Osteocyte (in vitro differentiated cells): ENCODE measurements at regions not wholly inside any gene's neighbourhood (a gene's known extent, or its start where the extent isn't known, plus 50 kb on each side); places are given as distances from the start of the nearest gene placed in this dataset.

Experiments
- DNase-seq: peaks from one replicate; pipeline ENCODE4 v3.0.0; 2021; ENCODE audit warnings: mixed read lengths; ENCODE audit not compliant: unreplicated experiment; ENCODE audit errors: extremely low spot score
- H3K27ac Mint-ChIP-seq: one replicate; pipeline ENCODE4 v1.8.0; 2021; ENCODE audit warnings: mild to moderate bottlenecking, mixed read lengths; ENCODE audit not compliant: unreplicated experiment
- H3K27me3 Mint-ChIP-seq: one replicate; pipeline ENCODE4 v1.8.0; 2021; ENCODE audit warnings: mixed read lengths; ENCODE audit not compliant: unreplicated experiment
- H3K36me3 Mint-ChIP-seq: one replicate; pipeline ENCODE4 v1.8.0; 2021; ENCODE audit warnings: mixed read lengths; ENCODE audit not compliant: unreplicated experiment
- H3K4me1 Mint-ChIP-seq: one replicate; pipeline ENCODE4 v1.8.0; 2021; ENCODE audit warnings: mixed read lengths; ENCODE audit not compliant: unreplicated experiment
- H3K4me3 Mint-ChIP-seq: one replicate; pipeline ENCODE4 v1.8.0; 2021; ENCODE audit warnings: mild to moderate bottlenecking, moderate library complexity, mixed read lengths; ENCODE audit not compliant: unreplicated experiment
- H3K9me3 Mint-ChIP-seq: one replicate; pipeline ENCODE4 v1.8.0; 2021; ENCODE audit warnings: mixed read lengths; ENCODE audit not compliant: unreplicated experiment
- TF ChIP-seq, protein P1 (sequence below): fragments of 200-600 bp; sonication (generic); IDR thresholded peaks from 2 replicates; pipeline ENCODE4 v1.5.0; 2021; ENCODE audit warnings: antibody characterized with exemption, mild to moderate bottlenecking, moderate library complexity

DNA sequence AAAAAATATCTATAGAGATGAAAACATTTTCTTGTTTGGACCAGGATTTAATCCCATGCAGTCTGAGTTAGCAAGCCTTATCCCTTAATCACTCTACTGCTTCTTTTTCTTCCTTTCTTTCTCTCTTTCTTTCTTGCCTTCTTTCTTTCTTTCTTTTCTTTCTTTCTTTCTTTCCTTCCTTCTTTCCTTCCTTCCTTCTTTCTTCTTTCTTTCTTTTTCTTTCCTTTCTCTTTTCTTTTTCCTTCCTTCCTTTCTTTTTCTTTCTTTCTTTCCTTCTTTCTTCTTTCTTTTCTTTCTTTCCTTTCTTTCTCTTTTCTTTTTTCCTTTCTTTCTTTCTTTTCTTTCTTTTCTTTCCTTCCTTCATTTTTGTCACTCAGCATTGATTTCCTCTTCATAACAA is 434.6 kb downstream of the FAT4 start:
- H3K4me3 Mint-ChIP-seq: no peak overlapping the region
- TF ChIP-seq, protein P1, sequence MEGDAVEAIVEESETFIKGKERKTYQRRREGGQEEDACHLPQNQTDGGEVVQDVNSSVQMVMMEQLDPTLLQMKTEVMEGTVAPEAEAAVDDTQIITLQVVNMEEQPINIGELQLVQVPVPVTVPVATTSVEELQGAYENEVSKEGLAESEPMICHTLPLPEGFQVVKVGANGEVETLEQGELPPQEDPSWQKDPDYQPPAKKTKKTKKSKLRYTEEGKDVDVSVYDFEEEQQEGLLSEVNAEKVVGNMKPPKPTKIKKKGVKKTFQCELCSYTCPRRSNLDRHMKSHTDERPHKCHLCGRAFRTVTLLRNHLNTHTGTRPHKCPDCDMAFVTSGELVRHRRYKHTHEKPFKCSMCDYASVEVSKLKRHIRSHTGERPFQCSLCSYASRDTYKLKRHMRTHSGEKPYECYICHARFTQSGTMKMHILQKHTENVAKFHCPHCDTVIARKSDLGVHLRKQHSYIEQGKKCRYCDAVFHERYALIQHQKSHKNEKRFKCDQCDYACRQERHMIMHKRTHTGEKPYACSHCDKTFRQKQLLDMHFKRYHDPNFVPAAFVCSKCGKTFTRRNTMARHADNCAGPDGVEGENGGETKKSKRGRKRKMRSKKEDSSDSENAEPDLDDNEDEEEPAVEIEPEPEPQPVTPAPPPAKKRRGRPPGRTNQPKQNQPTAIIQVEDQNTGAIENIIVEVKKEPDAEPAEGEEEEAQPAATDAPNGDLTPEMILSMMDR: no peak

DNA sequence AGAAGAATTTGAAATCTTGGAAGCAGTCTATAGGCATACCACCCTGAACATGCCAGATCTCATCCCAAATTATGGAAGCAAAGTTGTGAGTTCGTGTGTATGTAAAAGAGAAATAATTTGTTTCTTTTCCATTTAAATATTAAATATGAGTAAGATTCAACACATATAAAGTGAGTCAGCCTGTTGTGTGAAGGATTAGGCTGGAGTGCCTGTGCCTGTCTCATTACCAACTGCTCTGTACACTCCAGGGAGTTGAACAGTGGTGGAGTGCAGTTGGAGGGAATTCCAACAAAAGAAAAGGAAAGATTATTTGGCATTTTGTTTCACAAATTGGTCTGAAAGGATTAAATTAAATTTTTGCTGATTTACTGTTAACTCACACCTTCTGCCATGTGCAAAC is 435.6 kb downstream of the FAT4 start:
- no peak overlapping the region for H3K27ac Mint-ChIP-seq
- peaks cover 13% of the 10 kb centered on the region for H3K4me1 Mint-ChIP-seq
- peaks cover 3% of the 10 kb centered on the region for H3K36me3 Mint-ChIP-seq
- H3K4me3 Mint-ChIP-seq: no peak overlapping the region
- TF ChIP-seq, protein P1: no peak
- DNase-seq: no peak
- no peaks in the 10 kb centered on the region for H3K9me3 Mint-ChIP-seq
- H3K27me3 Mint-ChIP-seq: no peaks in the 10 kb centered on the region

More for the DNA sequence above, 434.6 kb downstream of the FAT4 start:
- no peaks in the 10 kb centered on the region for H3K9me3 Mint-ChIP-seq
- peaks cover 3% of the 10 kb centered on the region for H3K36me3 Mint-ChIP-seq
- H3K27ac Mint-ChIP-seq: no peak overlapping the region
- H3K27me3 Mint-ChIP-seq: no peaks in the 10 kb centered on the region
- H3K4me1 Mint-ChIP-seq: peaks cover 13% of the 10 kb centered on the region
- no peak for DNase-seq

DNA sequence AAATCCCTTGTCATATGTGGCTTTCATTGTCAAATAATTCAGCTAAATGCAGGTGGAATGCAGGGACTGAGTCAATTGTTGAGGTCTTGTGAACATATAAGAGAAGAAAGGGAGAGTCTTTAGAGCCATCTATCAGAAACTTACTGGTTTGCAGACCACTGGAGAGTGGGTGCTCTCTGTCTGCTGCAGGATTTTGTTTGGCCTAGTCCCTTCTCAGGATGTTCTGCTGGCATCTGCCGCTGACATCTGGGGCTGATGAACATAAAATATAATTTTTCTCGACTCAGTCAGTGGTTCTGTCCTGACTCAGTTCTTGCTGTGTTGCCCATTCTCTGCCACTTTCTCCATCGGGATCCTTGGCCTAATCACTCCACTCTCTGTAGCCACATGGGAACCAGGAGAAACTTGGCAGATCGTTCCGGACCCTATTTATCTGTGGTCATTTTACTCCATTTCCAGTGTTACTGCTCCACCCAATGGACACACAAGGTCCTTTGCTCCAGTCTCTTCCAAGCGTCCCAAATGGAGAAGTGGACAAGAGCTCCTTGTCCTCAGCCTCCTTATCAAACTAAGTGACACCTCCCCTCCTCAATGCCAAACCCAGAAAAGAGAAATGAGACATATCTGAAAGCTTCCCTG is 436.2 kb downstream of the FAT4 start:
- H3K9me3 Mint-ChIP-seq: no peaks in the 10 kb centered on the region
- H3K4me1 Mint-ChIP-seq: peaks cover 13% of the 10 kb centered on the region
- no peak overlapping the region for H3K4me3 Mint-ChIP-seq
- no peaks in the 10 kb centered on the region for H3K27me3 Mint-ChIP-seq
- TF ChIP-seq, protein P1: peak; percentile 68
- DNase-seq: no peak
- no peak overlapping the region for H3K27ac Mint-ChIP-seq
- H3K36me3 Mint-ChIP-seq: peaks cover 3% of the 10 kb centered on the region

DNA sequence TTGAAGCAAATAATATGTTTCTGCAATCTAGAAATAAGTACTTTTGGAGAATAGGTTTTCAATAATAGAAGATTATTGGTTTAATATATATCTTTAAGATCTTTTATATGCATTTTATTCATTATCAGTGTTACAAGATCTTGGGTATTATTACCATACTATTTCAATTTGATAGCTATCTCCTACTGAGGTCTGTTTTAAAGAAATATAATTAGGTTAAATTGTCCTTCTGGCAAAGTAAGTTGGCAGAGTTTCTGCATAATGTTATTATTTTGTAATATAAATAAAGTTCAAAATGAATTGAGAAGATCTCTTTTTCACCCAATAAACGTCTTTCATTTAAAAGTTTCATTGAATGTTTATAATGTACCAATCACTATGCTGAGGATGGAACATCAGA is 443.7 kb downstream of the FAT4 start:
- Mint-ChIP-seq H3K27me3 (no peaks in the 10 kb centered on the region), H3K4me3 (no peak overlapping the region), H3K36me3 (no peaks in the 10 kb centered on the region), H3K4me1 (no peaks in the 10 kb centered on the region), H3K9me3 (no peaks in the 10 kb centered on the region), H3K27ac (no peak overlapping the region)
- DNase-seq: no peak
- TF ChIP-seq, protein P1: no peak

DNA sequence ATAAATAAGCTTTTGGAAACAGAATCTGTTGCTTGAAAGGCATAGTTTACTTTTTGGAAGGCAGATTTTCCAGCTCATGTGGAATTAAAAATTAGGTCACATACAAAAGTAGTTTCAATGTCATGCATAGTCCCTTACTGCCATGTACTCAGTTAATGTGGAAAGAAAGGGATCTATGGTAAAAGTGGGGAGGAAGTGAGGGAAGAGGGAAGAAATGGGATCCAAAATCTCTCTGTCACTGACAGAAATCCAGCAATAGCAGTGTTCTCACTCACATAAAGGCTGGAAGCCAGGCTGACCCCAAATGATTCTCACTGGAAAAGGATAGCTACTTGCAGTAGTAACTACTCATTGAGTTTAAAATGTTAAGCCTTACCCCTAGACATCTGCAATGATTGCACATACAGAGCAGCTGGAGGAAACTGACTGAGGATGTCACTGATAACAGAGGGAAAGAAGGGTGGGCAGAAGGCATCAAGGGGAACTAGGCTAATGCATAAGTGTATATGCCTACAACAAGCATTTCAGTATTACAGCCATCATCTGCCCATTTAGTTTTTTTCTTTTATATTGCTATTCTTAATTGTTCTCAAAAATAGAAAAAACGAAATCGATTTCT is 445.6 kb downstream of the FAT4 start:
- TF ChIP-seq, protein P1: no peak
- H3K4me1 Mint-ChIP-seq: no peaks in the 10 kb centered on the region
- no peaks in the 10 kb centered on the region for H3K27me3 Mint-ChIP-seq

More for the DNA sequence above, 445.6 kb downstream of the FAT4 start:
- no peaks in the 10 kb centered on the region for H3K36me3 Mint-ChIP-seq
- no peak overlapping the region for H3K27ac Mint-ChIP-seq
- H3K9me3 Mint-ChIP-seq: no peaks in the 10 kb centered on the region
- H3K4me3 Mint-ChIP-seq: no peak overlapping the region
- no peak for DNase-seq
